NCI-H2196 (cell line): ENCODE measurements at regions not wholly inside any gene's neighbourhood (a gene's known extent, or its start where the extent isn't known, plus 50 kb on each side); places are given as distances from the start of the nearest gene placed in this dataset.

Experiments used
- DNase-seq: peaks from one replicate; lab custom pipeline; 2025; ENCODE audit not compliant: unreplicated experiment; lab: John Stamatoyannopoulos, UW

- no peak for DNase-seq
These were observed 69.1 kb downstream of the OTP start for GRCh38 chr5:77569409-77569808.

- no peak for DNase-seq
These were observed 70.0 kb downstream of the OTP start for GRCh38 chr5:77568555-77568954.

- DNase-seq, result no peak
These were observed 70.4 kb downstream of the OTP start for GRCh38 chr5:77568082-77568481.

- no peak for DNase-seq
These were observed 71.4 kb upstream of the WDR41 start for GRCh38 chr5:77563475-77563874.

- no peak for DNase-seq
These were observed 69.8 kb upstream of the WDR41 start for GRCh38 chr5:77561965-77562364.

- DNase-seq, result peak; percentile 57
These were observed 68.7 kb upstream of the WDR41 start for GRCh38 chr5:77560677-77561263.

GRCh38 chr5:77558266-77558665 lies 66.2 kb upstream of the WDR41 start:
- DNase-seq, result no peak

- no peak for DNase-seq
These were observed 58.3 kb upstream of the WDR41 start for GRCh38 chr5:77550406-77550805.

- DNase-seq, result no peak
These were observed 53.2 kb upstream of the WDR41 start for GRCh38 chr5:77545285-77545684.
